ENCODE measurements at regions not wholly inside any gene's neighbourhood (a gene's known extent, or its start where the extent isn't known, plus 50 kb on each side); places are given as distances from the start of the nearest gene placed in this dataset.
"Not testable (repeated sequence)": the region's sequence is repeated elsewhere in the genome, so short reads cannot be mapped to it uniquely, and the experiment has no call there.

DNA sequence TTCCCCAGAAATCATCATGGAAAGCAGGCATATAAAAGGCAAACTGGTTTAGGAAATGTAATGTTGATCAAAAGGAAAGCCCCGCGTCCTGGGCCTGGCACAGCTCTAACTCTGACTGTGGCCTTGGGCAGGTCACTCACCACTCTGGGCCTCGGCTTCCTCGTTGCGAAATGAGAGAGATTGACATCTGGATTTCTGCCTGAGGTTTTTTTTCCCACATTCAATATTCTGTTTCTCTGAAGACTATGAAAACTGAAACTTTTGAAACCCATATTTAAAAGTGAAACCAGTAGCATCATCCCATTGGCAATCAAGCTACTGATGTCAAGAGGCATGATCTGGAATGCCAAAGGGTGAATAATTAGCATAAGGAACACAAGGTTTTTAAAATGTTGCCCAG, 369.7 kb upstream of the NPVF start:
- no peak for DNase-seq (ENCODE audit: low read depth)

DNA sequence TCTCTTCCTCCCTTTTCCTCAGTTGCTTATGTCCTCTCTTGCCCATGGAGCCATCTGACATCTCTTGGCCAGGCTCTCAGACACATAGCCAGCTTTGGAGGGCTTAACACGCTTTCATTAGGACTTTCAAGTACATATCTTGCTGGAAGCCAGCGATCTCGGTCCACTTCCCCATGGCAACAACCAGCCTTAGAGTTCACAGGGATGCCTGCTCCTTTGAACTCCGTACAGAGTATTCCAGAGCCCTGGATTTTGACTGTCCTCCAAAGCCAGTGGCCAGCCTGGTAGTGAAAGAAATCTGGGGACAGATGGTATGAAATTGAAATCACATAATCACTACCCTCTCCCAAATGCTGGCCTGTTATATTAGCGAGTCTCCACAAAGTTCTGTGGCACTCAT, 370.5 kb upstream of the NPVF start:
- DNase-seq (ENCODE audit: low read depth) = no peak

- no peak for DNase-seq (ENCODE audit: low read depth)
Measured at GRCh38 chr7:25600262-25600920, 372.1 kb upstream of the NPVF start.

DNA sequence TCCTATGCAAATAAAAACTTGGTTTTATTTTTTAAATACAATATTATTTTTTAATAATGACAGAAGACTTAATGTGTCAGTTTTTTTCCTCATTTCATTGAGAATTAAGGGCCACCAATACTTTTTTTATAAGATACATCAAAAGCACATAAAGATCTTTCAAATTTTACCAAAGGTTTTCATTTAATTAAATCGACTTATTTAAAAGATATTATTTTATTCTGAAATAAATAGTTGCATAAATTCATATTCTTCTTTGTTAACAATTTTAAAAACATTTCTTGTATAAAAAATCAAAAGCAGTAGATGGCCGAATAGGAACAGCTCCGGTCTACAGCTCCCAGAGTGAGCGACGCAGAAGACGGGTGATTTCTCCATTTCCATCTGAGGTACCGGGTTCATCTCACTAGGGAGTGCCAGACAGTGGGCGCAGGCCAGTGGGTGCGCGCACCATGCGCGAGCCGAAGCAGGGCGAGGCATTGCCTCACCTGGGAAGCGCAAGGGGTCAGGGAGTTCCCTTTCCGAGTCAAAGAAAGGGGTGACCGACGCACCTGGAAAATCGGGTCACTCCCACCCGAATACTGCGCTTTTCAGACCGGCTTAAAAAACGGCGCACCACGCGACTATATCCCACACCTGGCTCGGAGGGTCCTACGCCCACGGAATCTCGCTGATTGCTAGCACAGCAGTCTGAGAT, 374.6 kb upstream of the NPVF start:
- DNase-seq (ENCODE audit: low read depth) = not testable (repeated sequence)

- not testable (repeated sequence) for DNase-seq (ENCODE audit: low read depth)
Measured at GRCh38 chr7:25603427-25603740, 375.1 kb upstream of the NPVF start.

- no peak for DNase-seq (ENCODE audit: low read depth)
Measured at GRCh38 chr7:25611196-25611595, 382.9 kb upstream of the NPVF start.

GRCh38 chr7:25613912-25614311, 385.6 kb upstream of the NPVF start:
- no peak for DNase-seq (ENCODE audit: low read depth)

DNA sequence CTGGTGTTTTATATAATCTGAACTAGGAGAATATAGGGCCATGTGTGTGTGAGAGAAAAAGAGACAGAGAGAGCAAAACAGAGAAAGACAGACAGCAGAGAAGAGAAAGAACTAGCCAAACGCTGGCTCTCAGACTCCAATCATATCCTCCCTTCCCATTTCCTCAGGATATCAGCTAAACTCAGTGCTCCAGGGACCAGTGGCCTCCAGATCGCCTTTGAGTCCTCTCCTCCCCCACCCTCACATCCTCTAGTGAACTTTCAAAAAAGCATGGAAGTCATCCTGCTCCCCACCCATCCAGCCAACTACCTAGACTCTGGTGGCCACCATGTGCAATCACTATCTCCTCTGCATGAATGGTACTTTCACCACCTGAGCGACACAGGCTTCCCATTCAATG, 386.1 kb upstream of the NPVF start:
- DNase-seq (ENCODE audit: low read depth) = no peak

GRCh38 chr7:25615003-25615402, 386.7 kb upstream of the NPVF start:
- DNase-seq (ENCODE audit: low read depth) = no peak

DNA sequence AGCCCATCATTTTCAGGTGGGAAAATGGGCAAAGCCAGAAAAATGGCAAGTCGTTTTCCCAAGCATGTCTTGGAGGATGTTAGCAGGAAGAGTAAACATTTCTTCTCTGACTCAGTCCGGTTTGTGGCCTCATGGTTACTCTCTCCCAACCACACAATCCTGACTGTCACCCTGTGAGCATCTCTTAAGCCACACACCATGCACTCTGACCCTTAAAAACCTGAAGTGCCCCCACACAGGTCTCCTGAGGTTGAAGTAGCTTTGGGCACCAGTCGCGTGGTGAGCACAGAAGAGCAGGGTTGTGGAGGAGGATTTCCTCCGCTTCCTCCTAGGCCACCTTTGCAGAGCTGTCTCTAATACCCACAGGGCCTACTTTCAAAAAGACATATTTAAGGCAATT, 387.3 kb upstream of the NPVF start:
- no peak for DNase-seq (ENCODE audit: low read depth)

- no peak for DNase-seq (ENCODE audit: low read depth)
Measured at GRCh38 chr7:25617214-25617613, 388.9 kb upstream of the NPVF start.

DNA sequence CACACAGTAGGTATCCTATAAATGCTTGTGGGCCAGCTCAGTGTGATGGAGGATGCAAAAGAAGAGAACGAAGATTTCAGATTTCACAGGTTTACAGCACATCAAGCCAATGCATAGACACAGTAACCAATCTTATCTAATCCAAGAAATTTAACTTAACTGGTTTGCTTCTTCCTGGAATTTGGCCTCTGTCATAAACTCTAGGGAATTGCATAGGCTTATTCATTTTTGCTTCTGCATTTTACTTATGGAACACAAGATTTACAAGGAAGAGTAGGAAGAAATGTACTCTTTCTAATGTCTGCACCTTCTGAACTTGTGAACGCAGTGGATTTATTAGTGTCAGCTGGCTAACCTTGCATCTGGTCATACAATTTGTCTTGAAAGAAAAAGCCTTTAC, 389.4 kb upstream of the NPVF start:
- DNase-seq (ENCODE audit: low read depth) = no peak

DNA sequence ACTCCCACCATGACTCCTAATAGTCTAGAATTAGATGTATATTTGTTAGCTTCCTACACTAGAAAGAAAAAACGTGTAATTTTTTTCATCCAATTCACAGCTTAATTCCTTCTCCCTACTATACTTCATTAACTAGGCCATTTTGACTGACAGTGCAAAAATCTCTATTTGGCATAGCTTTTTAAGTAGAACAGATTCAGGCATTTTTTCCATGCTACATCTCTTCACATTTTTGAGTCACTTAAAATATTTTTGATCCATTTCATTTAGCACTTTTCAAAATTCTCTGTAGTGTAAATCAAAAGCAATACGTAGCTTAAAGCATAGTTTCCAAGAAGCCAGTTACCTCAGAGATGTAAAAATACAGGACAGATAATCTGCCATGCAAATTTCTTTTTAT, 391.1 kb upstream of the NPVF start:
- no peak for DNase-seq (ENCODE audit: low read depth)

GRCh38 chr7:25619963-25620799, 391.9 kb upstream of the NPVF start:
- no peak for DNase-seq (ENCODE audit: low read depth)

DNA sequence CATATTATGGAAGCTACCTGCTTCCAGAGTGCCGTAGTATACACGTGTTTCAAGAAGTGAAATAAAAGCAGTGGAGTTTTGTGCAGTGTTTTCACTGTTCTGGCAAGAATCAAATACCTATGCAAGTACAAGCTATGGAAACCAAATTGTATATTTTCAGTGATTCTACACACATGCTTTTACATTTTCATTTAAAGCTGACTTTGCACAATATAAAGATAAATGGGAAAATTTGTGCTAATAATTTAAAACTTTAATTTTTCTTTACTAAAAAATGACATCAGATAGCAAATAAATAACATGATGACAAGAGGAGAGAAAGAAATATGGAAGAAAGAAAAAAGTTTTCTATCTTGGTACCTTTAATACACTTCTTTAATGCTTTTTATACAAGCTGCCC, 393.7 kb upstream of the NPVF start:
- no peak for DNase-seq (ENCODE audit: low read depth)

GRCh38 chr7:25622695-25623094, 394.4 kb upstream of the NPVF start:
- DNase-seq (ENCODE audit: low read depth) = no peak

DNA sequence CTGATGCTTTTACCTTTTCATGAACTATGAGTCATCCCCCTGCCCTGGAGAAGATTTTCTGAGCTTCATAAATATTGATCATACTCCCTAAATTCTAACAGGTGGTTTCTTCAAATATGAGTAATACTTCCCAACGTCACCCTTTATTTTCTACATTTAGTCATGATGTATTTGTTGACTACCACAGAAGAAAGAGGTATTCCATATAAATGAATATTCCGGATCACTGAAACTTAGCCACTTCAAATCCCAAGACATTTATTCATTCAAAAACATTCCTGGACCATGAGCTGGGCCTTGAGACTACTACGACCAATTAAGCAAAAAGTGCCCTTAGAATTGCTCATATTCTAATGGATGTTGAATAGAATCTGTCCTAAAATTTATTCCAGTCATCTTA, 395.8 kb upstream of the NPVF start:
- DNase-seq (ENCODE audit: low read depth) = no peak

DNA sequence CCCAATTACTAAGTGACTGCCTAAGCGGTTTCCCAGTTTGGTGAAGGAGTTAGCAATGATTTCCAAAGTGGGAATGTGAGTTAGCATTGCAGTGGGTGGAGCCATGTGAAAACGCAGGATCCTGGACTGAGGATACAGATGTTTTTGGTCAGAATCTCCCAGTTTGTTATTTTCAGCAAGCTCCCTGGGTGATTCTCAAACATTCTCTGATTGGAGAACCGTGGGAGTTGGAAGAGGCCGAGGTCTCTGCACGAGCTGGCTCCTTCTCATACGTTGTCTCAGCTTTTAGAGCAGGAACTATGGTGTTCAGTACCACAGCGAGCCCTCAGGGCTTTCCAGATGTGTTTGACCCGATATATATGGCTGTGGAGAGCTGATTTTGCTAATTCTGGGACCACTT, 396.5 kb upstream of the NPVF start:
- no peak for DNase-seq (ENCODE audit: low read depth)

DNA sequence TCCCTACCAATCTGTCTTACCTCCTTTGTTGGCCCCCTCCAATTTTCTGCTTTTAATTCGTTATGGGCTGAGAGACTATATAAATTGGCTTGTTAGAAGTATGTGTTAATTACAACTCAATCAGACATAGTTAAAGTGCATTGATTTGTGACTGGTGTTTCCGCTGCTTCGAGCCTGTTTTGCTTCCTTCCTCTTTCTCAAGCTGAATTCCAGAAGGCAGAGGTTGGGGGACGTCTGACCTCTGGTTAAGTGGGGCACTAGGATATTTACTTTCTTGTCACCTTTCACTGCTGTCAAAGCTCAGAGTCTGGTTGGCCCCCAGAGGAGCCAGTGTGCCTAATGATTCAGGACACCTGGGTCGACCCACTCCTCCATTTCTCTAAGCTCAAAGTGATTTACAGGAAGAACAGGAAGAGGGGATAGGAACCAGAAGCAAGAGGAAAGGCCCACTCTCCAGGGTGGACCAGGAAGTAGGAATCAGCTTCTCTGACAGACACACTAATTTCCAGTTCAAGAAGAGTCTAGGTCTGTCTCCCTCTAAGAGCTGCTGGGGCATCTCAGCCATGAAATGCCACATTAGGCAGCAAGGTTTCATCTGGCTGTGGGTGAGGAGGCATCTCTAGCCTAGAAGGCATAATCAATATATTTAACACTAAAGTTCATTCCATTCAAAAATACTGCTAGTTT, 397.2 kb upstream of the NPVF start:
- DNase-seq (ENCODE audit: low read depth) = no peak

- DNase-seq (ENCODE audit: low read depth) = no peak
Measured at GRCh38 chr7:25626451-25627131, 398.3 kb upstream of the NPVF start.

DNA sequence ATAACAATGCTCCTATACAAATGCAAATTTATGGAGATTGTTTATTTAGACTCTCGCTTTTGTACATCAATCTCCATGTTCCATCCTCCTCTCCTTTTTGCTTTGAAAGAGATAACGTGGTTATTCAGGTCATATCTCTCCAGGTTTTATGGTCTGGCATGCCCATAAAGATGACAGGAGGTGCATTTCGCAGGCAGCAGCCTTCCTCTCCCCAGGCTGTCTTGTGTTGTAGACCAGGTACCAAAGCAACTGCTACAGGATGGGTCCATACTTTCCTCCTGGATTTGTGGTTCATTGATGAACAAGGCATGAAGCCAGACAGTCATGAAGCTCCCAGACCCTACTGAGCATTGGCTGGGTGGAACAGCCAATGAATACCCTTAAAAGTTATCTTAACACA, 400.2 kb upstream of the NPVF start:
- no peak for DNase-seq (ENCODE audit: low read depth)

GRCh38 chr7:25632616-25633015, 404.3 kb upstream of the NPVF start:
- DNase-seq (ENCODE audit: low read depth) = no peak

Measured in stimulated activated CD8-positive, alpha-beta memory T cell treated with anti-CD3 and anti-CD28 coated beads, Interleukin-12 subunit alpha, Interleukin-12 subunit beta, amount 100 ng/mL, for 4 hours (primary cell).